22Rv1 (cell line): ENCODE measurements at regions not wholly inside any gene's neighbourhood (a gene's known extent, or its start where the extent isn't known, plus 50 kb on each side); places are given as distances from the start of the nearest gene placed in this dataset.

ENCODE experiments used
- ZFX ChIP-seq: fragments of 450-650 bp; IDR thresholded peaks from 2 replicates; pipeline ENCODE4 v1.6.1; 2017; ENCODE audit warnings: antibody characterized with exemption, borderline replicate concordance
- TF ChIP-seq, protein P1 (sequence below): fragments of 450-650 bp; IDR thresholded peaks from 2 replicates; pipeline ENCODE4 v1.5.1; 2017; ENCODE audit warnings: mild to moderate bottlenecking

- TF ChIP-seq, protein P1, sequence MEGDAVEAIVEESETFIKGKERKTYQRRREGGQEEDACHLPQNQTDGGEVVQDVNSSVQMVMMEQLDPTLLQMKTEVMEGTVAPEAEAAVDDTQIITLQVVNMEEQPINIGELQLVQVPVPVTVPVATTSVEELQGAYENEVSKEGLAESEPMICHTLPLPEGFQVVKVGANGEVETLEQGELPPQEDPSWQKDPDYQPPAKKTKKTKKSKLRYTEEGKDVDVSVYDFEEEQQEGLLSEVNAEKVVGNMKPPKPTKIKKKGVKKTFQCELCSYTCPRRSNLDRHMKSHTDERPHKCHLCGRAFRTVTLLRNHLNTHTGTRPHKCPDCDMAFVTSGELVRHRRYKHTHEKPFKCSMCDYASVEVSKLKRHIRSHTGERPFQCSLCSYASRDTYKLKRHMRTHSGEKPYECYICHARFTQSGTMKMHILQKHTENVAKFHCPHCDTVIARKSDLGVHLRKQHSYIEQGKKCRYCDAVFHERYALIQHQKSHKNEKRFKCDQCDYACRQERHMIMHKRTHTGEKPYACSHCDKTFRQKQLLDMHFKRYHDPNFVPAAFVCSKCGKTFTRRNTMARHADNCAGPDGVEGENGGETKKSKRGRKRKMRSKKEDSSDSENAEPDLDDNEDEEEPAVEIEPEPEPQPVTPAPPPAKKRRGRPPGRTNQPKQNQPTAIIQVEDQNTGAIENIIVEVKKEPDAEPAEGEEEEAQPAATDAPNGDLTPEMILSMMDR, result no peak
- TF ChIP-seq ZFX, result no peak
Observed at GRCh38 chr6:56004426-56004825, 129.0 kb upstream of the BMP5 start.
